ENCODE measurements at regions not wholly inside any gene's neighbourhood (a gene's known extent, or its start where the extent isn't known, plus 50 kb on each side); places are given as distances from the start of the nearest gene placed in this dataset.

- Histone ChIP-seq H3K79me1 (ENCODE audit: low read depth, low read length) (no peaks in the 10 kb centered on the region), H2AFZ (ENCODE audit: low read length) (no peak overlapping the region), H2BK5ac (ENCODE audit: low read length) (no peak overlapping the region), H3K9ac (ENCODE audit: low read depth, low read length, poor library complexity) (no peak overlapping the region), H3K27me3 (ENCODE audit: control insufficient read depth in 3 of 3, insufficient read depth in 3 of 3, low read depth in 1 of 3, low read length in 3 of 3) (no peaks in the 10 kb centered on the region), H4K8ac (ENCODE audit: low read depth, low read length) (no peak overlapping the region), H3K4me3 (ENCODE audit: low read length in 2 of 2) (no peak overlapping the region), H2AK5ac (ENCODE audit: low read depth, low read length) (no peak overlapping the region), H3K36me3 (replicated peaks in 1 of 2; ENCODE audit: control insufficient read depth in 2 of 2, insufficient read depth in 2 of 2, low read length in 2 of 2) (no peaks in the 10 kb centered on the region), H3K4me1 (ENCODE audit: control insufficient read depth in 2 of 2, insufficient read depth in 1 of 2, low read depth in 1 of 2, low read length in 2 of 2) (no peaks in the 10 kb centered on the region), H3K4ac (ENCODE audit: low read length) (no peak overlapping the region), H3K27ac (replicated peaks; ENCODE audit: low read length) (no peak overlapping the region), H2BK120ac (ENCODE audit: low read depth, low read length) (no peak overlapping the region), H4K91ac (ENCODE audit: low read depth, low read length, poor library complexity) (no peak overlapping the region), H2BK15ac (ENCODE audit: low read length) (no peak overlapping the region), H3K23ac (ENCODE audit: low read depth, low read length, poor library complexity) (no peak overlapping the region), H3K9me3 (replicated peaks in 1 of 2; ENCODE audit: control insufficient read depth in 2 of 2, insufficient read depth in 1 of 2, low read depth in 1 of 2, low read length in 2 of 2) (no peaks in the 10 kb centered on the region), H3K4me2 (ENCODE audit: insufficient read depth, low read length, poor library complexity, severe bottlenecking) (no peak overlapping the region), H3K18ac (ENCODE audit: low read length) (no peak overlapping the region), H2BK12ac (ENCODE audit: low read length) (no peak overlapping the region), H3K14ac (ENCODE audit: low read length) (no peak overlapping the region)
- no CpG with 5 or more reads among the region's 4 CpGs for WGBS, 2 donors (ENCODE audit: extremely low coverage in 2 of 2, insufficient read length in 2 of 2, insufficient replicate concordance in 1 of 2)
- DNase-seq (ENCODE audit: low spot score), result no peak
These were observed 639.7 kb downstream of the TRIML1 start for GRCh38 chr4:188778905-188779304.

- no CpG with 5 or more reads among the region's 3 CpGs for WGBS, 2 donors (ENCODE audit: extremely low coverage in 2 of 2, insufficient read length in 2 of 2, insufficient replicate concordance in 1 of 2)
These were observed 640.3 kb downstream of the TRIML1 start for GRCh38 chr4:188779581-188779980.

GRCh38 chr4:188780028-188780427, 640.8 kb downstream of the TRIML1 start:
- Histone ChIP-seq H2BK120ac (ENCODE audit: low read depth, low read length) (no peak overlapping the region), H3K23ac (ENCODE audit: low read depth, low read length, poor library complexity) (no peak overlapping the region), H3K4me2 (ENCODE audit: insufficient read depth, low read length, poor library complexity, severe bottlenecking) (no peak overlapping the region), H3K4ac (ENCODE audit: low read length) (no peak overlapping the region), H3K18ac (ENCODE audit: low read length) (no peak overlapping the region), H3K36me3 (replicated peaks in 1 of 2; ENCODE audit: control insufficient read depth in 2 of 2, insufficient read depth in 2 of 2, low read length in 2 of 2) (no peaks in the 10 kb centered on the region), H3K4me3 (ENCODE audit: low read length in 2 of 2) (no peak overlapping the region), H3K9ac (ENCODE audit: low read depth, low read length, poor library complexity) (no peak overlapping the region), H2AFZ (ENCODE audit: low read length) (no peak overlapping the region), H2BK12ac (ENCODE audit: low read length) (no peak overlapping the region), H2BK5ac (ENCODE audit: low read length) (no peak overlapping the region), H3K14ac (ENCODE audit: low read length) (no peak overlapping the region), H3K27me3 (ENCODE audit: control insufficient read depth in 3 of 3, insufficient read depth in 3 of 3, low read depth in 1 of 3, low read length in 3 of 3) (no peaks in the 10 kb centered on the region), H2AK5ac (ENCODE audit: low read depth, low read length) (no peak overlapping the region), H3K9me3 (replicated peaks in 1 of 2; ENCODE audit: control insufficient read depth in 2 of 2, insufficient read depth in 1 of 2, low read depth in 1 of 2, low read length in 2 of 2) (no peaks in the 10 kb centered on the region), H3K4me1 (ENCODE audit: control insufficient read depth in 2 of 2, insufficient read depth in 1 of 2, low read depth in 1 of 2, low read length in 2 of 2) (no peaks in the 10 kb centered on the region), H3K79me1 (ENCODE audit: low read depth, low read length) (no peaks in the 10 kb centered on the region), H3K27ac (replicated peaks; ENCODE audit: low read length) (no peak overlapping the region), H4K91ac (ENCODE audit: low read depth, low read length, poor library complexity) (no peak overlapping the region), H2BK15ac (ENCODE audit: low read length) (no peak overlapping the region), H4K8ac (ENCODE audit: low read depth, low read length) (no peak overlapping the region)
- no peak for DNase-seq (ENCODE audit: low spot score)
- no CpG with 5 or more reads among the region's 5 CpGs for WGBS, 2 donors (ENCODE audit: extremely low coverage in 2 of 2, insufficient read length in 2 of 2, insufficient replicate concordance in 1 of 2)

More at GRCh38 chr4:188779581-188779980, 640.3 kb downstream of the TRIML1 start:
- H2AFZ ChIP-seq (ENCODE audit: low read length), result no peak overlapping the region
- no peak overlapping the region for H3K18ac ChIP-seq (ENCODE audit: low read length)
- no peaks in the 10 kb centered on the region for H3K27me3 ChIP-seq (ENCODE audit: control insufficient read depth in 3 of 3, insufficient read depth in 3 of 3, low read depth in 1 of 3, low read length in 3 of 3)
- no peaks in the 10 kb centered on the region for H3K79me1 ChIP-seq (ENCODE audit: low read depth, low read length)
- no peak overlapping the region for H3K4me3 ChIP-seq (ENCODE audit: low read length in 2 of 2)
- H2BK12ac ChIP-seq (ENCODE audit: low read length), result no peak overlapping the region
- no peaks in the 10 kb centered on the region for H3K9me3 ChIP-seq (replicated peaks in 1 of 2; ENCODE audit: control insufficient read depth in 2 of 2, insufficient read depth in 1 of 2, low read depth in 1 of 2, low read length in 2 of 2)
- no peak overlapping the region for H3K9ac ChIP-seq (ENCODE audit: low read depth, low read length, poor library complexity)
- H3K23ac ChIP-seq (ENCODE audit: low read depth, low read length, poor library complexity), result no peak overlapping the region
- H3K4ac ChIP-seq (ENCODE audit: low read length), result no peak overlapping the region
- H2BK120ac ChIP-seq (ENCODE audit: low read depth, low read length), result no peak overlapping the region
- H2BK15ac ChIP-seq (ENCODE audit: low read length), result no peak overlapping the region
- H3K14ac ChIP-seq (ENCODE audit: low read length), result no peak overlapping the region
- H3K4me2 ChIP-seq (ENCODE audit: insufficient read depth, low read length, poor library complexity, severe bottlenecking), result no peak overlapping the region
- H3K36me3 ChIP-seq (replicated peaks in 1 of 2; ENCODE audit: control insufficient read depth in 2 of 2, insufficient read depth in 2 of 2, low read length in 2 of 2), result no peaks in the 10 kb centered on the region
- no peak overlapping the region for H2AK5ac ChIP-seq (ENCODE audit: low read depth, low read length)
- H4K91ac ChIP-seq (ENCODE audit: low read depth, low read length, poor library complexity), result no peak overlapping the region
- DNase-seq (ENCODE audit: low spot score), result no peak
- H4K8ac ChIP-seq (ENCODE audit: low read depth, low read length), result no peak overlapping the region
- H2BK5ac ChIP-seq (ENCODE audit: low read length), result no peak overlapping the region
- no peak overlapping the region for H3K27ac ChIP-seq (replicated peaks; ENCODE audit: low read length)
- no peaks in the 10 kb centered on the region for H3K4me1 ChIP-seq (ENCODE audit: control insufficient read depth in 2 of 2, insufficient read depth in 1 of 2, low read depth in 1 of 2, low read length in 2 of 2)

GRCh38 chr4:188780686-188781085, 641.4 kb downstream of the TRIML1 start:
- no peak overlapping the region for H2AK5ac ChIP-seq (ENCODE audit: low read depth, low read length)
- H2BK120ac ChIP-seq (ENCODE audit: low read depth, low read length), result no peak overlapping the region
- H3K14ac ChIP-seq (ENCODE audit: low read length), result no peak overlapping the region
- H3K4me2 ChIP-seq (ENCODE audit: insufficient read depth, low read length, poor library complexity, severe bottlenecking), result no peak overlapping the region
- H3K79me1 ChIP-seq (ENCODE audit: low read depth, low read length), result no peaks in the 10 kb centered on the region
- no peak overlapping the region for H4K91ac ChIP-seq (ENCODE audit: low read depth, low read length, poor library complexity)
- H3K27ac ChIP-seq (replicated peaks; ENCODE audit: low read length), result no peak overlapping the region
- H2AFZ ChIP-seq (ENCODE audit: low read length), result no peak overlapping the region
- no peak overlapping the region for H3K9ac ChIP-seq (ENCODE audit: low read depth, low read length, poor library complexity)
- H4K8ac ChIP-seq (ENCODE audit: low read depth, low read length), result no peak overlapping the region
- H2BK15ac ChIP-seq (ENCODE audit: low read length), result no peak overlapping the region
- H3K23ac ChIP-seq (ENCODE audit: low read depth, low read length, poor library complexity), result no peak overlapping the region
- no peak overlapping the region for H3K4ac ChIP-seq (ENCODE audit: low read length)
- no peaks in the 10 kb centered on the region for H3K9me3 ChIP-seq (replicated peaks in 1 of 2; ENCODE audit: control insufficient read depth in 2 of 2, insufficient read depth in 1 of 2, low read depth in 1 of 2, low read length in 2 of 2)
- DNase-seq (ENCODE audit: low spot score), result no peak
- no peaks in the 10 kb centered on the region for H3K36me3 ChIP-seq (replicated peaks in 1 of 2; ENCODE audit: control insufficient read depth in 2 of 2, insufficient read depth in 2 of 2, low read length in 2 of 2)
- H2BK12ac ChIP-seq (ENCODE audit: low read length), result no peak overlapping the region
- H3K4me1 ChIP-seq (ENCODE audit: control insufficient read depth in 2 of 2, insufficient read depth in 1 of 2, low read depth in 1 of 2, low read length in 2 of 2), result no peaks in the 10 kb centered on the region
- H3K18ac ChIP-seq (ENCODE audit: low read length), result no peak overlapping the region
- H3K27me3 ChIP-seq (ENCODE audit: control insufficient read depth in 3 of 3, insufficient read depth in 3 of 3, low read depth in 1 of 3, low read length in 3 of 3), result no peaks in the 10 kb centered on the region
- no peak overlapping the region for H3K4me3 ChIP-seq (ENCODE audit: low read length in 2 of 2)
- WGBS, 2 donors (ENCODE audit: extremely low coverage in 2 of 2, insufficient read length in 2 of 2, insufficient replicate concordance in 1 of 2), result no CpG with 5 or more reads among the region's 5 CpGs
- no peak overlapping the region for H2BK5ac ChIP-seq (ENCODE audit: low read length)

All from neuronal stem cell (in vitro differentiated cells).